ENCODE measurements at regions not wholly inside any gene's neighbourhood (a gene's known extent, or its start where the extent isn't known, plus 50 kb on each side); places are given as distances from the start of the nearest gene placed in this dataset.

DNA sequence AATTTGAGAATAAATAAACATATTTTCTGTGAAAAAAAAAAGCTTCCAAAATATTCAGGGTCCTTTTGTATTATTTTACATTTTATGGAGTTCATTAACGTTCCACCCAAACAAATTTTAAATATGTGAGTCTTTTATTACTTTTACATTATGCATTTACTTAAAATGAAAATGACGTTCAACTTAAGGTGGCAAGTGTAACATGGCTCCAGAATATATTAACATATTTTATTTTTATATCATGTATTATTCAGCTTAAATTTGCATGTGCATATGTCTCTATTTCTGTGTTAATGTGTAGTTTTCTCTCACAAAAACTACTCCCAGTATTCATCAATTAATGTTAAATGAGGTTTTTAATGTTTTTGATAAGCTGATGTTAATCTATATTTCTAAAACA, 243.6 kb upstream of the CNTN3 start:
- H3K27me3 ChIP-seq (ENCODE audit: insufficient read depth in 3 of 3, low read length in 2 of 3): no peaks in the 10 kb centered on the region
- no peak overlapping the region for H3K27ac ChIP-seq
- TF ChIP-seq, protein P1, sequence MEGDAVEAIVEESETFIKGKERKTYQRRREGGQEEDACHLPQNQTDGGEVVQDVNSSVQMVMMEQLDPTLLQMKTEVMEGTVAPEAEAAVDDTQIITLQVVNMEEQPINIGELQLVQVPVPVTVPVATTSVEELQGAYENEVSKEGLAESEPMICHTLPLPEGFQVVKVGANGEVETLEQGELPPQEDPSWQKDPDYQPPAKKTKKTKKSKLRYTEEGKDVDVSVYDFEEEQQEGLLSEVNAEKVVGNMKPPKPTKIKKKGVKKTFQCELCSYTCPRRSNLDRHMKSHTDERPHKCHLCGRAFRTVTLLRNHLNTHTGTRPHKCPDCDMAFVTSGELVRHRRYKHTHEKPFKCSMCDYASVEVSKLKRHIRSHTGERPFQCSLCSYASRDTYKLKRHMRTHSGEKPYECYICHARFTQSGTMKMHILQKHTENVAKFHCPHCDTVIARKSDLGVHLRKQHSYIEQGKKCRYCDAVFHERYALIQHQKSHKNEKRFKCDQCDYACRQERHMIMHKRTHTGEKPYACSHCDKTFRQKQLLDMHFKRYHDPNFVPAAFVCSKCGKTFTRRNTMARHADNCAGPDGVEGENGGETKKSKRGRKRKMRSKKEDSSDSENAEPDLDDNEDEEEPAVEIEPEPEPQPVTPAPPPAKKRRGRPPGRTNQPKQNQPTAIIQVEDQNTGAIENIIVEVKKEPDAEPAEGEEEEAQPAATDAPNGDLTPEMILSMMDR (IDR thresholded peaks at IDR 0.05): no peak
- intact Hi-C loops (cut with DNase I): no loop called here
- no peak for ATAC-seq
- H3K9me3 ChIP-seq: no peaks in the 10 kb centered on the region
- DNase-seq: no peak
- no peak overlapping the region for H3K4me3 ChIP-seq
- 81 to 91% (median 85%) methylated on average over 2 of the region's 2 CpGs for WGBS, 3 donors
- no peaks in the 10 kb centered on the region for H3K4me1 ChIP-seq
- no peaks in the 10 kb centered on the region for H3K36me3 ChIP-seq (ENCODE audit: insufficient read depth in 1 of 2, low read depth in 1 of 2)

- TF ChIP-seq, protein P1 (IDR thresholded peaks at IDR 0.05): no peak
- ATAC-seq: no peak
- Histone ChIP-seq H3K27ac (no peak overlapping the region), H3K27me3 (ENCODE audit: insufficient read depth in 3 of 3, low read length in 2 of 3) (no peaks in the 10 kb centered on the region), H3K9me3 (no peaks in the 10 kb centered on the region), H3K36me3 (ENCODE audit: insufficient read depth in 1 of 2, low read depth in 1 of 2) (no peaks in the 10 kb centered on the region), H3K4me1 (no peaks in the 10 kb centered on the region), H3K4me3 (no peak overlapping the region)
- DNase-seq: no peak
- 80 to 88% (median 81%) methylated on average over 3 of the region's 3 CpGs for WGBS, 3 donors
- intact Hi-C loops (cut with DNase I): no loop called here
Measured at GRCh38 chr3:74850381-74850780, 235.9 kb upstream of the CNTN3 start.

- H3K27me3 ChIP-seq (ENCODE audit: insufficient read depth in 3 of 3, low read length in 2 of 3): no peaks in the 10 kb centered on the region
- TF ChIP-seq, protein P1 (IDR thresholded peaks at IDR 0.05): no peak
- H3K9me3 ChIP-seq: no peaks in the 10 kb centered on the region
- H3K36me3 ChIP-seq (ENCODE audit: insufficient read depth in 1 of 2, low read depth in 1 of 2): no peaks in the 10 kb centered on the region
- no peak for DNase-seq
- intact Hi-C loops (cut with DNase I): no loop called here
- no peak for ATAC-seq
- H3K27ac ChIP-seq: no peak overlapping the region
- H3K4me3 ChIP-seq: no peak overlapping the region
- no peaks in the 10 kb centered on the region for H3K4me1 ChIP-seq
- 40 to 54% (median 41%) methylated on average over 4 of the region's 4 CpGs for WGBS, 3 donors
Measured at GRCh38 chr3:74847093-74847492, 232.6 kb upstream of the CNTN3 start.

GRCh38 chr3:74845081-74845480, 230.6 kb upstream of the CNTN3 start:
- DNase-seq (no peak), ATAC-seq (no peak)
- intact Hi-C loops (cut with DNase I): no loop called here
- Histone ChIP-seq H3K4me3 (no peak overlapping the region), H3K36me3 (ENCODE audit: insufficient read depth in 1 of 2, low read depth in 1 of 2) (no peaks in the 10 kb centered on the region), H3K27ac (no peak overlapping the region), H3K4me1 (no peaks in the 10 kb centered on the region), H3K27me3 (ENCODE audit: insufficient read depth in 3 of 3, low read length in 2 of 3) (no peaks in the 10 kb centered on the region), H3K9me3 (no peaks in the 10 kb centered on the region)
- TF ChIP-seq, protein P1 (IDR thresholded peaks at IDR 0.05): no peak
- WGBS, 3 donors: 80 to 88% (median 80%) methylated on average over 1 of the region's 1 CpG

DNA sequence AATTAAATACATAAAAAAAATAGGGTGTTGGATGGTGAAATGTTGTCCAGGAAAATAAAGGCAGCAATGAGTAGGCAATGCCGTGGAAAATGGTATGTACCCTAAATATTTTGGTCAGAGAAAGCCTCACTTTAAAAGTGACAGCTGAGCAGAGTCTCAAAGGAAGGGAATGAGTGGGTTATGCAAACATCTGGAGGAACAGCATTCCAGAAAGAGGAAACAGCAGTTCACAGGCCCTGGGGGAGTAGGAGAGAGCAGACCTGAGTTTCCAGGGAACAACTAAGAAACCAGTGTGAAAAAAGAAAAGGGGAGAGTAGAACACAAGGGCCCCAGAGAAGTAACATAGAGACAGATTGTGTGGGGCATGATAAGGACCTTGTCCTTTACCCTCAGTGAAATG, 230.0 kb upstream of the CNTN3 start:
- TF ChIP-seq, protein P1 (IDR thresholded peaks at IDR 0.05): no peak
- DNase-seq: no peak
- no peak for ATAC-seq
- no peak overlapping the region for H3K27ac ChIP-seq
- intact Hi-C loops (cut with DNase I): no loop called here
- H3K4me3 ChIP-seq: no peak overlapping the region
- no peaks in the 10 kb centered on the region for H3K4me1 ChIP-seq
- H3K9me3 ChIP-seq: no peaks in the 10 kb centered on the region
- no peaks in the 10 kb centered on the region for H3K36me3 ChIP-seq (ENCODE audit: insufficient read depth in 1 of 2, low read depth in 1 of 2)
- 22 to 42% (median 39%) methylated on average over 1 of the region's 1 CpG for WGBS, 3 donors
- no peaks in the 10 kb centered on the region for H3K27me3 ChIP-seq (ENCODE audit: insufficient read depth in 3 of 3, low read length in 2 of 3)

Data from psoas muscle (tissue), 7 donors.